ENCODE measurements at regions not wholly inside any gene's neighbourhood (a gene's known extent, or its start where the extent isn't known, plus 50 kb on each side); places are given as distances from the start of the nearest gene placed in this dataset.

DNA sequence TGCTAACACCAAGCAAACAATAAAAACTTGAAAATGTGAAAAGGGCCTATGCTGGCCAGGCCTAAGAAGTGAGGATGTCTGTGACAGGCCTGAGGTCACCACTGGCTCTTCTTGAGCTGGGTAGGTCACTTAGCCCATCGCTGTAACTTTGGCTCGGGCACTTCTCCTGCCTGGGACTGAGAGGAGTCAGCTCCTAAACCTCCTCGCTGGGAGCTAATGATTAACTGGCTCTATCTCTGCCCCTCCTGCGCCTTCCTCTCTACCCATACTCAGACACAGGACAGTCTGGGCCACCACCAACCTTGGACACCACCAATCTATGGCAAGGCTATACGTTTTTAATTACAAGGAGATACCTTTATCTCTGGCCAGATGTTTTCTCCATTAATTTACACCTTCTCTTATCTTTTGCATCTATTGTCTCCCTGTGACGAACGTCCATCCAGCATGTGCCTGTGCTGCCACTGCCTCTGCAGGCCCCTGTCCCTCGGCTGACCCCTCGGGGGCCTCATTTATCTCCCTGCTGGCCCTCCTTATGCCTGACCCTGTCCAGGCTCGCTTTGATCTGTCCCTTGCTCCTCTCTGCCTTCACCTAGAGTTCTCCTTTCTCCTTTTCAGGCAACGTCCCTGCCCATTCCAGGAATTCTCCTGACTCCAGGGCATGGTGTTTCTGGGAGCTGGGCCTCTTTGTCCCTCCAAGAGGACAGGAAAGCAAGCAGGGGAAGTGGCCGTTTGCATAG is 149.1 kb upstream of the GATA6 start:
- H3K9me3 ChIP-seq, result no peaks in the 10 kb centered on the region
- H3K36me3 ChIP-seq, result no peaks in the 10 kb centered on the region
- no peaks in the 10 kb centered on the region for H3K4me1 ChIP-seq (ENCODE audit: control insufficient read depth in 1 of 2, insufficient read depth in 1 of 2, low read depth in 1 of 2, low read length in 1 of 2)
- no peaks in the 10 kb centered on the region for H3K27me3 ChIP-seq
- TF ChIP-seq, protein P1, sequence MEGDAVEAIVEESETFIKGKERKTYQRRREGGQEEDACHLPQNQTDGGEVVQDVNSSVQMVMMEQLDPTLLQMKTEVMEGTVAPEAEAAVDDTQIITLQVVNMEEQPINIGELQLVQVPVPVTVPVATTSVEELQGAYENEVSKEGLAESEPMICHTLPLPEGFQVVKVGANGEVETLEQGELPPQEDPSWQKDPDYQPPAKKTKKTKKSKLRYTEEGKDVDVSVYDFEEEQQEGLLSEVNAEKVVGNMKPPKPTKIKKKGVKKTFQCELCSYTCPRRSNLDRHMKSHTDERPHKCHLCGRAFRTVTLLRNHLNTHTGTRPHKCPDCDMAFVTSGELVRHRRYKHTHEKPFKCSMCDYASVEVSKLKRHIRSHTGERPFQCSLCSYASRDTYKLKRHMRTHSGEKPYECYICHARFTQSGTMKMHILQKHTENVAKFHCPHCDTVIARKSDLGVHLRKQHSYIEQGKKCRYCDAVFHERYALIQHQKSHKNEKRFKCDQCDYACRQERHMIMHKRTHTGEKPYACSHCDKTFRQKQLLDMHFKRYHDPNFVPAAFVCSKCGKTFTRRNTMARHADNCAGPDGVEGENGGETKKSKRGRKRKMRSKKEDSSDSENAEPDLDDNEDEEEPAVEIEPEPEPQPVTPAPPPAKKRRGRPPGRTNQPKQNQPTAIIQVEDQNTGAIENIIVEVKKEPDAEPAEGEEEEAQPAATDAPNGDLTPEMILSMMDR (IDR thresholded peaks at IDR 0.05), result no peak
- H3K4me3 ChIP-seq (ENCODE audit: low read depth in 1 of 2, low read length in 1 of 2), result no peak overlapping the region
- H3K27ac ChIP-seq, result no peak overlapping the region

DNA sequence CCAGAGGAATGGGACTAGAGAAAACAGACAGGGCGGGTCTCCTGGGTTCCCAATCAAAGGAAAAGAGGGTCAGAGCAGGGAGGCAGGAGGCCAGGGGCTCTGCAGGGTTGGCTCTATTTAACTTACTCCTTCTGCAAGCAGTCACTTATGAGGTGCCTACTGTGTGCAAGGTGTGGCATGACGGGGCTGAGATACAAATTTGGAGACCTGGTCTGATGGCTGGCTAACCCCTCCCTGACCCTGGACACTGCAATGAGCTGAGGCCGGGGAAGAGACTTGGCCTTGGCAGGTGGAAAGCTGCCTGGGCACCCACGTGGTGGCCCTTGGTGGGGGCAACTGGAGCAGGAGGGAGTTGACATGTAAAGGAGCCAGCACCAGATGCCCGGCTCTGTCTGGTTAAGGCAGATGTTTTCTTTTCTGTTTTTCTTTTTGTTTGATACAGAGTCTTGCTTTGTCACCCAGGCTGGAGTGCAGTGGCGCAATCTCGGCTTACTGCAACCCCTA is 148.5 kb upstream of the GATA6 start:
- H3K27me3 ChIP-seq, result no peaks in the 10 kb centered on the region
- no peak overlapping the region for H3K27ac ChIP-seq
- no peak overlapping the region for H3K4me3 ChIP-seq (ENCODE audit: low read depth in 1 of 2, low read length in 1 of 2)
- no peaks in the 10 kb centered on the region for H3K36me3 ChIP-seq
- H3K4me1 ChIP-seq (ENCODE audit: control insufficient read depth in 1 of 2, insufficient read depth in 1 of 2, low read depth in 1 of 2, low read length in 1 of 2), result no peaks in the 10 kb centered on the region
- no peaks in the 10 kb centered on the region for H3K9me3 ChIP-seq
- TF ChIP-seq, protein P1 (IDR thresholded peaks at IDR 0.05), result no peak

DNA sequence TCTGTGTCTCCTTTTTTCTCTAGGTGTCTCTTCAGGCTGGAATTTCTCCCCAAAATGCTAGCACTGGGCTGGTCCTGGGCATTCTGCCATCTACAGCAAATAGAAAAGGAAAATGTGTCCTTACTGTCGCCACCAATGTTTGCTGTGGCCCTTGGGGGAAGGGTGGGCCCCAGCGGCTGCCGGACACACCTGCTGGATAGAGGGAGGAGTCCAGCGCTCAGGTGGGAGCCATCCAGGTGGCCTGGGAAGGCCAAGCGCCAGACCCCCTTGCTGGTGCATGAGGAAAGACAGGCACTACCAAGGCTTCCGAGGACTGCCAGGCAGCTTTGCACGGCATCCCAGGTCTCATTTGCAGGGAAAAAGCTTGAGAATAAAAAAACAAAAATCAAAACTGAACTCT is 147.7 kb upstream of the GATA6 start:
- Histone ChIP-seq H3K27me3 (no peaks in the 10 kb centered on the region), H3K4me1 (ENCODE audit: control insufficient read depth in 1 of 2, insufficient read depth in 1 of 2, low read depth in 1 of 2, low read length in 1 of 2) (no peaks in the 10 kb centered on the region), H3K36me3 (no peaks in the 10 kb centered on the region), H3K9me3 (no peaks in the 10 kb centered on the region), H3K4me3 (ENCODE audit: low read depth in 1 of 2, low read length in 1 of 2) (no peak overlapping the region), H3K27ac (no peak overlapping the region)
- TF ChIP-seq, protein P1 (IDR thresholded peaks at IDR 0.05), result no peak

DNA sequence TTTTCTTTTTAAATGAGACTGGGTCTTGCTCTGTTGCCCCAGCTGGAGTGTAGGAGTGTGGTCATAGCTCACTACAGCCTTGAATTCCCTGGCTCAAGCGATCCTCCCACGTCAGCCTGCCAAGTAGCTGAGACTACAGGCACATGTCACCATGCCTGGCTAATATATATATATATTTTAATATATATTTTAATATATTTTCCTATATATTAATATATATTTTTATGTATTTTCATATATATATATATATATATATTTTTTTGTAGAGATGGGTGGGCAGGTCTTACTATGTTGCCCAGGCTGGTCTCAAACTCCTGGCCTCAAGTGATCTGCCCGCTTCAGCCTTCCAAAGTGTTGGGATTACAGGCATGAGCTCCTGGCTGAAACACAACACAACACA is 144.5 kb upstream of the GATA6 start:
- Histone ChIP-seq H3K9me3 (no peaks in the 10 kb centered on the region), H3K4me3 (ENCODE audit: low read depth in 1 of 2, low read length in 1 of 2) (no peak overlapping the region), H3K27me3 (no peaks in the 10 kb centered on the region), H3K4me1 (ENCODE audit: control insufficient read depth in 1 of 2, insufficient read depth in 1 of 2, low read depth in 1 of 2, low read length in 1 of 2) (no peaks in the 10 kb centered on the region), H3K36me3 (no peaks in the 10 kb centered on the region), H3K27ac (no peak overlapping the region)
- TF ChIP-seq, protein P1 (IDR thresholded peaks at IDR 0.05), result no peak

DNA sequence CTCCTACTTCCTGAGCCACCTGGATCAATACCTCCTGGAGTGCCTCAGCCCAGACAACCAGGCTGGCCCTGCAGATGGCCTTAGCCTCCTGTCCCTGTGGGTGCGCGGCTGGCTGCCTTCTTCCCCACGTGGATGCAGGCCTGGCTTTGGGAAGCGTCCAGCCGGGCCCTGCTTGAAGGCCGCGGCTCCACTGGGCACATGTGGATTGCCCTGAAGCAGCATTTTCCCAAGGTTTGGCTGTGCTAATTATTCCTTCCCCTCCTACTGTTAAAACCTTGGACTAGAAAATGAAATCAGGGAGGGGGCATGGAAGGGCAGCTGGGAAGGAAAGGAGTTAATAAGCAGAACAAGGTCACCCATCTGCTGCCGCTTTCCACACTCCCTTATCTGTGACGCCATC is 143.0 kb upstream of the GATA6 start:
- H3K4me1 ChIP-seq (ENCODE audit: control insufficient read depth in 1 of 2, insufficient read depth in 1 of 2, low read depth in 1 of 2, low read length in 1 of 2), result no peaks in the 10 kb centered on the region
- no peaks in the 10 kb centered on the region for H3K36me3 ChIP-seq
- H3K27me3 ChIP-seq, result no peaks in the 10 kb centered on the region
- no peak overlapping the region for H3K27ac ChIP-seq
- H3K4me3 ChIP-seq (ENCODE audit: low read depth in 1 of 2, low read length in 1 of 2), result no peak overlapping the region
- TF ChIP-seq, protein P1 (IDR thresholded peaks at IDR 0.05), result no peak
- no peaks in the 10 kb centered on the region for H3K9me3 ChIP-seq
